ENCODE measurements at regions not wholly inside any gene's neighbourhood (a gene's known extent, or its start where the extent isn't known, plus 50 kb on each side); places are given as distances from the start of the nearest gene placed in this dataset.
A peak's percentile ranks its signal among the peaks of the same experiment; 100 is the strongest.

DNA sequence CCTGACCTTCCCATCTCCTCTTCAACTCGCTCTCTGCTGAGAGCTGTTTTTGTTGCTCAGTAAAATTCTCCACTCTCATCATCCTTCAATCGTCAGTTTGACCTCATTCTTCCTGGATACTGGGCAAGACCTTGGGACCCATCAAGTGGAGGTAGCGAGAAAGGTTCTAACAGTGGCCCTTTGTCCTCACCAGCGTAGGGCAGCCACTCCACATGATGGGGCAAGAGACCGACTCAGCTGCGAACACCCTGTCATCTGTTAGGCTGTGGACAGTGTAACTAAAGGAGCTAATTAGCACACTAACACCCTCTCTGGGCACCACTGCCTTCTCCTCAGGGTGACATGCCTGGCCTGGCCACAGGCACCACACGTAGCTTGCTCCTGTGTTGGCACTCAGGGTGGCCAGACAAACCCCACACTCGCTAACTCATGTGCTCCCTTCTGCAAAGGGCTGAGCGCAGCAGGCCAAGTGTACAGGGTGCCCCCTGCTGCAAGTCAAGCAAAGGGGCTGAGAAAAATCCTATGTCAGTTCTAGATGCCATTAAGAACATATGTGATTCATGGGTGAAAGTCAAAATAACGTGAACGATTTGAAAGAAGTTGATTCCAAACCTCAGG lies 1216.0 kb downstream of the SLITRK5 start:
- DNase-seq, result no peak

DNA sequence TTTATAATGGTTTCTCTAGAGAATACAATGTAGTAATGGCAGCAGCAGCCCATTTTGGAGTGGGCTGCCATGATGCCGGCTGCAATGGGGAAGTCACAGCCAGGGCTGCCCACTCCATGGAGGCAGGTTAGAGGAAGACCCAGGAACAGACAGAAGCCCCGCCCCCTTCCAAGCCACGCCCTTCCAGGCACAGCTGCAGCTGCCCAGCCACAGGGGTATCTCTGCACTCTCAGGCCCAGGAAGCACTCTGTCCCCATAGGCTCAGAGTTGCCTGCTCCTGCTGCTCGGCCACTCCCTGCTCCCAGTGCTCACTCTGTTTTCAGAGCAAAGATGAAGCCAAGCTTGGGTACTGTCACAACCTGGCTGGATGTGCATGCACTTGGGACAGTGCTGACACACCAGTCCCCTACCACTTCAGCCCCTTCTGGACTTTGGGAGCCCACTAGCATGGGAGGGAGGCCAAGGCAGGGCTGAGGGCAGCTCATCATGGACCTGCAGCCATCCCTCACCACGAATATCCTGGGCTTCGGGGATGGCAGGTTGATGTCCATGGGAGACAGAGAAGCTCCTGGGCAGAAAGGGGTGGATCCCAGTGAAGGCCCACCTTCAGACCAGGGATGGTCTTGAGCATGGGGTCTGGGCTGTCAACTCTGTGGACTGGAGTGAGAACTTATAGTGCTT lies 1224.2 kb downstream of the SLITRK5 start:
- no peak for DNase-seq

DNA sequence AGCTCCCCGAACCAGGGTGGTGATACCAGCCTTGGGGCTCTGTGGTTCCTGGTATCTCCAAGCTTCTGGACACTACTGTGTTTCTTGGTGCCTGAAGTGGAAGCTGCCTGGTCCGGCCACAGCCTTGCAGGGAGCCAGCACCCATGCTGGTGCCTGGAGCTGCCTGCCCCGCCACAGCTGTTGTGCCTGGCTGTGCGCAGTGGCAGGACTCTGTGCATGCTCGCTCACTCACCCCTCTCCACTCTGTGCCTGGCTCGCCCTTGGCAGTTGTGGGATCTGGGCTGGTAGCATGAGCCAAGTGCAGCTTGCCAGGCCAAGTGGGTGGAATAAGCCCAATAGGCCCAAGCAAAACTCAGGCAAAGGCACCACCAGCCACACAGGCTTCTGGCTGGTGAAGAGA lies 1225.3 kb downstream of the SLITRK5 start:
- no peak for DNase-seq

DNA sequence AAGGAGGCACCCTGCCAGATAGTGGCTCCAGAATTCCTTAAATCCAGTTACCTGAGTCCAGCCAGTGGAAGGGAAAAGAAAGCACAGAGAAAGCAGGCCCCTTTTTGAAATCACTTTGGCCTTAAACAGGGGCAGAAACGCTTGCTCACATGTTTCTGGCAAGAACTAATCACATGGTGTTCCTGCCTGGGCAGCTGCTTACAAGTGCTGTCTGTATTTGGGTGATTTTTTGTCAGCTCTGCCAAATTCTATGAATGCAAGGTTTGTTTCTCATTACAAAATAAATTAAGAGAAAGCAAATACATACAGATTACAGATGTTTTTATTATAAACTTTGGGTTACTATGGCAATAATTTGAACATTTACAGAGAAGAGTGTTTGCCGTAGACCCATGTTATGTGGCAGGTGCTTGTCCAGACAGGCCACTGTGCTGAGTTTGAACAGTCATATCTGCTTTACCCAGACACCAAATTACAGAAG lies 1237.8 kb downstream of the SLITRK5 start:
- DNase-seq, result peak; percentile 24

DNA sequence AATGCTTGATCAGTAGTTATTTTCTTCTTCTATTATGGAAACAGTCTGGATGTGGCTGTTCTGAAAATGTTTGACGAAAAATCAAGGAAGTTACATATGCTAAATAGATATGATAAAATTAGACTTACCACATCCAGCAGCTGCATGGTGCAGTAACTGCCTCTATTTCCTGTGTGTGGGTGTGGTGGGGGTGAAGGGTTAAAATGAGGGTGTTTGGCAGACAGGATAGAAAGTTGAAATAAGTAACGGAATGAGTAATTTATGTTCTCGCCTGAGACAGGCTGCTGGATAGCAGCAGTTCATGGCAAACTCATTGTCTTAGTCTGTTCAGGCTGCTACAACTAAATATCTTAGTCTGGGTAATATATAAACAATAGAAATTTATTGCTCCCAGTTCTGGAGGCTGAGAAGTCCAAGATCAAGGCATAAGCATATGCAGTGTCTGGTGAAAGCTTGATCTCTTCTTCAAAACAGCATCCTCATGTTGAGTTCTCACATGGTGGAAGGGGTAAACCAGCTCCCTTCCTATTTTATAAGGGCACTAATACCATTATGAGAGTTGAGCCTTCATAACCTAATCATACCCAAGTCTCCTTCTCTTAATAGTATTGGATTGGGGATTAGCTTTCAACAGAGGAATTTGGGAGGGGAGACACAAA lies 1248.9 kb downstream of the SLITRK5 start:
- DNase-seq, result no peak

DNA sequence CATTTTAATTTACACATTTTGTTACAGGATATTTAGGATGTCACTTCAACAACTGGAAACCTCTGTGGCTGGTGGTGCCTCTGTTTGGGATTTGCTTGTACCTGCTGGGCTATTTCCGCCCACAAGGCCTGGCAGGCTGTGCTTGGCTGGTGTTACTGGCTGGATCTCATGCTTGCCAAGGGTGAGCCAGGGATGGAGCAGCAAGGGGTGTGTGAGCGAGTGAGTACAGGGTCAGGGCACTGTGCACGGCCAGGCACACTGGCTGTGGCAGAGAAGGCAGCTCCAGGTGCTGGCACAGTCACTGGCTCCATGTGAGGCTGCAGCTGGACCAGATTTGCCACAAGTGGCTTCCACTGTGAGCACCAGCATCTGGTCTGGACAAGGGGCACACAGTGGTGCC lies 1254.8 kb downstream of the SLITRK5 start:
- no peak for DNase-seq

DNA sequence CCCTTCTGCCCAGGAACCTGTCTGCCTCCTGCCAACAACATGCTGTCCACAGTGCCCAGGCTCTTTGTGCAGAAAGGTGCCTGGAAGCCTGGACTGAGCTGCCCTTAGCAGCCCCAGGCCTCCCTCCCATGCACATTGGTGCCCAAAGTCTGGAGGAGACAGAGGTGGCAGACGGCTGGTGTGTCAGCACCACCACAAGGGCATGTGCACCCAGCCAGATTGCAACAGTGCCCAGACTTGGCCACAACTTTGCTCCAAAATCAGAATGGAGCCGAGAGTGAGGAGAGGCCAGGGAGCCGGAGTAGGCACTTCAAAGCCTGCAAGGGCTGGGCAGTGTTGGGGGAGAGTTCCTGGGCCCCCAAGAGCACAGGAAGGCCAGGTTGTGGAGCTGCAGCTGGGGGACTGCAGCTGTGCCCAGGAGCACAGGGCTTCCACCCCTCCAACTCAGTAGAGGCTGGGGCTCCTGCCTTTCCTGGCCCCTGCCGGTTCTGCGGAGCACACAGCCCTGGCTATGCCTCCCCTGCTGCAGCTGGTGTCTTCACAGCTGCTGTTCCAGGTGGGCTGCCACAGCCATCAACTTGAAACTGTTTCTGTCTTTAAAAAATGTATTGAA lies 1255.8 kb downstream of the SLITRK5 start:
- DNase-seq, result no peak

DNA sequence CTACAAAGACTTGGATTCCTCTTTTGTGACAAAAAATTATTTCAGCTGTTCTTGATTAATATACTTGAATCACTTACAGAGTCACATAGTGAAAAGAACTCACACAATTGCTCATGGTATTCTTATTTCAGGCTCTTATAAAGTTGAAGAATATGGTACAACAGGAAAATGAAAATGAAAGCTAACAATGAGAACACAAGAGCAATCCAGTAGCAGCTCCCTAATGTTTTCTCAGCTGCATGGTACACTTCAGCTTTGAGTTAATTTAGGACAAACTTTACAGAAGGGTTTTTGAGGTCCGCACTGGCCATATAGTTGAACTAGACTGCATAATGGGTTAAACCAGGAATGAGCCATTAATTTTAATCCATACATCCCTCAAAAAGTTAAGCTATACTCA lies 1261.8 kb downstream of the SLITRK5 start:
- no peak for DNase-seq

DNA sequence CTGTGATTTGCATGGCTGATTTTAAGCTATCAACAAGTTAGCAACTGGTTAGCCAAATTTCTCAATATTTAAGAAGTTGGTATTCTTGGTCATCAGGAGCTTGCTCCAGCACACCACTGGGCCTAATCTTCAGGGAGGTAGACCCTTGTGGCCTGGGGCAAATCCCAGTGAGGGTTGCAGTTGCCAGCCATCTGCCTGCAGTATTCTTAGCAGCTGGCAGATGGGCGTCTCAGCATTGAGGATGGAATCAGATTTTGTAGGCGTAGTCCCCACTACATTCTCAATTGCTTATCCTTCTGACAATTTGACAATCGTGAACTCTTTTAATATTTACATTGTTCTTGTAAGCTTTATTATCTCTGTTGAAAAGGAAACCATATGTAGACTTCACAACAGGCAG lies 1266.2 kb downstream of the SLITRK5 start:
- DNase-seq, result no peak

DNA sequence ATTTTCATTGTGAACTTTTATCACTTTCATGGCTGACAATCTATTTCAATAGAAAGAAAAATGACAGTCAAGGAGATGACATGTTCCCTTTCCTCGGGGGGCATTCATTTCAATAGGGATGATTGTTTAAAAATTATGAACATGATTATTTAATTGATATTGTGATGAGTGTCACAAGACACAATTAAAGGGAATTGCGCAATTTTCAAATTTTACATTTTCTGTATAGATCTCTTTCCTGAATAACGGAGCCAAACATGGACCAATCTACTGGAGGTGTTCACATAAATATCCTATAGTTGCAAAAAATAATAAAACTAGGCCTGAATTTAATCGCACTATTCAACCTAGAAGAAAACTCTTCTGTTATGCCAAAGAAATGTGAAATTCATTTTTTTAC lies 1274.6 kb downstream of the SLITRK5 start:
- no peak for DNase-seq

DNA sequence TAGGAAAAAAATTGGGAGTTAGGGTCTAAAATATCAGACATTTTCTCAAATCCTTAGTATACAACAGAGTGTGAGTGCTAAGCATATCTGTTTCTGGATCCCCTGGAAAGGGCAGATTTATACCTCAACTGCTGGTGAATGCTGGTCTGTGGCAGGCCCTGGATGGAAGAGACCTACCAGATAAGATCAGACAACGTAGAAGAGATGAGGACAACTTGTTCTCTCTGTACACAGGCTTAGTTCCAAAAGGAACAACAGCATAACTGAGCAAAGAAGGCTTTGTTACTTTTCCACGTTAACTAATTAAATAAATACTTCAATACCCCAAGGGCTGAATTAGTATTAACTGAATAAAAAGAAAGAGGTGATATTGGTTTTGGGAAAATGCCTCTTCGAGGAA lies 1277.3 kb downstream of the SLITRK5 start:
- no peak for DNase-seq

DNA sequence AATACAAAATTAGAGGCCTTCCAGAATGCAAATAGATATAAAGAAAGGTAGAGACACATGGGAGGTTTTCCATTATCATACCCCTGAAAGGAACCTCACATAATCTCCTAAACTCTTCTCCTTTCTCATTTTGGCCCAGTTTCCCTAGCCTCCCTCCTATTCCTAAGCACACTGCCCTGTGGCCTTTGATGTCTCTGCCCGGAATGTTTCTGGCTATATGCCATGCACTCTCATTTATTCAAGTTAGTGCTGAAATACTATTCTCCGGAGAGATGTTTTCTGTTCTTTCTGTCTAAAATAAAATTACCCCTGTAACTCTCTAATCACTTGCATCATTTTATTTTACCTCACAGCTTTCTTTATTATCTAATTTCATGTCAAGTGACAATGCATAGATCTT lies 1287.7 kb downstream of the SLITRK5 start:
- no peak for DNase-seq

DNA sequence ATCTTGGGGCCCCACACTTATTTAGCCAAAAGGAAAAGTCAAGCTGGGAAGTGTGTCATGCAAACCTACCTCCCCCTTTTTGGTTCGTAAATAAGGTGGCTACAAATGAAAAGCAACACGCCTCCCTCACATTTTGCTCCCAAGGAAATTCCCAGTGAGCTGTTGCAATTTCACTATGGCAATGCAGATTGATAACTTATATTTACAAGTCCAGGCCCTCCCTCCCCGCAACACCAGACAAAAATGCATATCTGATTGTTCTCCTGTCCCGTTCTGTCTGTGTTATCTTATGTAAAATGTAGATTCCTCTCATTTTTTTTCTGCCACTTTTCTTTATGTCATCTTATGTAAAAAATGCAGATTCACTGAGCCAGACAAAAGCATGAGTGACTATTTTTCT lies 1305.3 kb downstream of the SLITRK5 start:
- DNase-seq, result no peak

DNA sequence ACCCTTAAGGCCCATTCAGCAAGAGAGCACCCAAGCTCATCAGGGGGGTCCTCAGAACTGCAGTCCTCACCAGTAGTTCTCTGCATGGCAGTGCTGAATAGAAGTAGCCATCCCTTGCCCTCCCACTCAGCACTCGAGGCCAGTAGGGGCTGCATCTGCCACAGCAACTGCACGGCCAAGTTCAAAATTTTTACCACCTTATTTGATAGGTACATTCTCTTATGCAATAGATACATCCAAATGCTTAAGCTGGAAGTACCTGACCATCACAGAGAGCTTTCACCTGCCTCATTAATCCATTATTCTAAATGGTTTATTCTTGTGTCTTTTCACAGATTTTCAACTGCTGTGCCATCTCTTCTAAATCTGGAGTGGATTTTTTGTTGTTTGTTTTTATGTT lies 1307.4 kb downstream of the SLITRK5 start:
- DNase-seq, result no peak

DNA sequence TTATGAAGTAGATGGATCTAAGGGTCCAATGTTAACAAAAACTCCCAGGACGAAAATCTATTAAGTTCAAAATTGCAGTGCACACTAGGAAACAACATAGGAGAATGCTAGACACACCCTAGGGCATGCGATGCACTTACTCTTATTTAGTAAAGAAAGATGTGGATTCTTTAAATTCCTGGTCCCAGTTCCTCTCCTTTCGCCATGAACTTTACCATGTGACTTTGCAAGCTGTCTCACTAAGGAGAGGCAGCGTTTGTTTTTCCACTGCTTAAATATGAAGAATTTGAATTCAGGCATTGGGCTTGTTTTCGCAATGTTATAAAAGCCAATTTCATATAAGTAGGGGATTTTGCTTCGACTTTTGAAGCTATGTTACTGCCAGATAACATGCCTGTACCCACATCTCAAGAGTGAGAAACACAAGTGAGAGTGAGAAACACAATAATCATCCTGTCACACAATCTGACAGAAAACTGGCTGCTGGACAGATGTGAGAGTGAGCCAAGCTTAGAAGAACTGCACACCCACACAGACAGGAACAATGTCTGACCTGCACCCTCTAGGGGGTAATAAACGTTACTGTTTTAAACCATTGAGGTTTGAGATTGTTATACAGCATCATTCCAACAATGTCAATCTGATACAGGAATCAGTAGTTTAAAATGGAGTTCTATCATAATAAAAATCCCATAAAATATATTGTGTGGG lies 1308.4 kb downstream of the SLITRK5 start:
- no peak for DNase-seq

DNA sequence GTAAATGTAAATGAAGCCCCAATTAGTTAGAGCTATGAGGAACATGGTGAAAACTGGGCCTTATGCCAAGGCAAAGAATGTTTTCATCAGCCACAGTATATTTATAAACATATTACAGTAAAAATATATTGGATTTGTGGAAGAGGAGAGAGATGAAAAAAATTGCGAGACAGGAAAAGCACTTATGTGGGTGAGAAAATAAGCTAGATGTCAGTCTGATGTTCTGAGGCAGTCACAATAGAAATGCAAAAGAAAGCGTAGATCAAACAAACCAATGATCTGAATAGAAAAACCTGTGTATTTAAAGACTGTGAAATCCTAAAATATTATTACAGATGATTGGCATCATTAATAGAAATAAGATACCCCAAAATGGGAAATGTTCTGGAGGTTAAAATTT lies 1332.5 kb downstream of the SLITRK5 start:
- no peak for DNase-seq

DNA sequence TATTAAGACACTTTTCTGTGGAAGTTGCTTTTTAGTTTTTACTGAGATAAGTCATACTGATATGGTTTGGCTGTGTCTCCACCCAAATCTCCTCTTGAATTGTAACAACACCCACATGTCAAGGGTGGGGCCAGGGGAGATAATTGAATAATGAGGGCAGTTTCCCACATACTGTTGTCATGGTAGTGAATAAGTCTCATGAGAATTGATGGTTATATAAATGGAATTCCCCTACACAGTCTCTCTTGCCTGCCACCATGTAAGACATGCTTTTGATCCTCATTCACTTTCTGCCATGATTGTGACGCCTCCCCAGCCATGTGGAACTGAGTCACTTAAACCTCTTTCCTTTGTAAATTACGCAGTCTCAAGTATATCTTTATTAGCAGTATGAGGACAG lies 1340.4 kb downstream of the SLITRK5 start:
- no peak for DNase-seq

DNA sequence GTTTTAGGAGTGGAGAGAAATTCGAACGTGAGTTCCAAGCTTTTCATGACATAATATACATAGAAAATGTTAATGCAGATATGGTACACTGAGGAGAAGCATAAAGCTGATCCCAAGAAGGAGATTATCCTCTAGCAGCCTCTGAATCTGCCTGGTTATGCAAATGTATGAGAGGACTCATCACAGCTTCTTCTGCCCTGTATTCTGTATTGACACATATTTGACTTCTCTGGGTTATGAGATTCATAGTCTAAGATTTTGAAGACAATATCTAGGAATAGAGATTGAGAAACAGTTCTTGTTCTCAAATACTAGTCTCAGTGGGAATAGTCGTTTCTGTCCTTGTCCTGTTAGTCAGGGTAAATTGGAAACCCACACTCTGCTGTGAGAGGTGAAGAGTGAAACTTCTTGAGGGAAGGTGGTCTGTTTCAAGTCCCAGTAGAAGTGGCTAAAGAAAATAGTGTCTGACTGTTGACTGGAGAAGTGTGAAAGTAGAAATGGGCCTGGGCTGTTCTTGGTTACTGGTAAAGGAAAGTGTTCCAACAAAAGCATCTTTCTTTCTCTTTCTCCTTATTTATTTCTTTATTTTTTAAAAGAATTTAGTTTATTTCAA lies 1356.6 kb downstream of the SLITRK5 start:
- DNase-seq, result no peak

DNA sequence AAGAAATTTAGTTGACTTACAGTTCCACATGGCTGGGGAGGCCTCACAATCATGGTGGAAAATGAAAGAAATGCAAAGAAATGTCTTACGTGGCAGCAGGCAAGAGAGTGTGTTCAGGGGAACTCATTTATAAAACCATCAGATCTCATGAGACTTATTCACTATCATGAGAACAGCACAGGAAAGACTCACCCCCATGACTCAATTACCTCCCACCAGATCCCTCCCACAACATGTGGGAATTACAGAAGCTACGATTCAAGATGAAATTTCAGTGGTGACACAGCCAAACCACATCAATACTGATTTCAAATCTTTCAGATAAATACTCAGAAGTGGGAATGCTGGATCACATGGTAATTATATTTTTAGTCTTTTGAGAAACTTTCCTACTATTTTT lies 1357.9 kb downstream of the SLITRK5 start:
- DNase-seq, result no peak

DNA sequence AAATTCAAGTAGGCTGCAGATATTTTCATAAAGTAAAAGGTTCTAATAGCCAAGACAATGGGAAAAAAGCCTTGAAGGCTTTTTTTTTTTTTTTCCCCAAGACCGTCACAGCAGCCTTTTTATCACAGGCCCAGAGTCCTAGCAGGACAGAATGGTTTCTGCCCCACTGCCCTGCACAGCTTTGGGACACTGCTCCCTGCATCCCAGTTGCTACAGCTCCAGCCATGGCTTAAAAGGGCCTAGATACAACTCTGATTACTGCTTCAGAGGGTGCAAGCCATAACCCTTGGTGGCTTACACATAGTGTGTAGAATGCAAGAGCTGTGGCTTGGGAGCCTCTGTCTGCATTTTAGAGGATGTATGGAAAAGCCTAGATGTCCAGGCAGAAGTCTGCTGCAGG lies 1362.8 kb downstream of the SLITRK5 start:
- DNase-seq, result no peak

DNA sequence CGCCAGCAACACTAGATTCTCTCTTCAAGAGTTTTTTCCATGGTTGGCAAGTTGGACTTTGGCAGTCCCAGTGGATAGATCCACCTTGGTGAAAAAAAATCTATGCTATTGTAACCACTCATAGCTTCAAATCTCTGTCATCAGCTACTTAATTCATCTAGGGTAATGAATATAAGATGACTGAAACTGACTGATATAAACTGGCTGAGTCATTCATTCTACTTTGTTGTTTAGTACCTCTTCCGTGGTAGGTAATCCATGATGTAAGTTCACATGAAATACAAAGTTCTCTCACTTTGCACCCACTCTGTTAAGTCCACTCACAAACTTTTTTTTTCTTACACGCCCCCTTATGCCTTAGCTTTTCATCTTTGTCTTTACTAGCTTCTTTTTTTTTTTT lies 1381.5 kb downstream of the SLITRK5 start:
- DNase-seq, result no peak

DNA sequence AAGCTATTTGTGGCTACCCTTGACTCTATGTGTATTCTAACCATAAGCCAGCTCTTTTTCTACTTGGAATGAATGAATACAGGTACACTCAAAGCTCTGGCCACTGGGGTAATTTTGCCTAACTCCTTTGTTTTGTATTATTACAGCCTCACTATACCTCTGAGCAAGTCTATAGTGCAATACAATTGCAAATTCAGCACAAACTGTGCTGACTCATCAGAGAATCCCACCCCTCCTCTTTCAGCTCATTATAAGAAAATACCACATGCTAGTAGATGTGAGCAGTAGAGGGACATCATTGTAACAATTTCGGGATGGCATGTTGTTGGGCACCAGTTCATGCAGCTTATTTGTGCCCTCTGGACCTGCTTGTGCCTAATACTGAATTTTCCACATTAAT lies 1382.2 kb downstream of the SLITRK5 start:
- no peak for DNase-seq

DNA sequence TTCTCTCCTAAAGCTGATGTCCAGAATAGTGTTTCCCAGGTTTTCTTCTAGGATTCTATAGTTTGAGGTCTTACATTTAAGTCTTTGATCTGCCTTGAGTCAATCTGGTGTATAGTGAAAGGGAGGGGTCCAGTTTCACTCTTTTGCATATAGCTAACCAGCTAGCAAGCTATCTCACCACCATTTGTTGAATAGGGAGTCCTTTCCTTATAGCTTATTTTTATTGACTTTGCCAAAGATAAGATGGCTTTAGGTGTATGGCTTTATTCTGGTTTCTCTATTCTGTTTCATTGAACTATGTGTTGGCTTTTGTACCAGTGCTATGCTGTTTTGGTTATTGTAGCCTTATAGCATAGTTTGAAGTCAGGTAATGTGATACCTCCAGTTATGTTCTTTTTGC lies 1386.1 kb downstream of the SLITRK5 start:
- DNase-seq, result no peak
